ENCODE measurements at regions not wholly inside any gene's neighbourhood (a gene's known extent, or its start where the extent isn't known, plus 50 kb on each side); places are given as distances from the start of the nearest gene placed in this dataset.

GRCh38 chr12:115155665-115156645 is 472.0 kb upstream of the TBX3 start:
- Histone ChIP-seq H3K27ac (ENCODE audit: low read depth, low read length) (no peak overlapping the region), H3K4me1 (ENCODE audit: control insufficient read depth in 5 of 5, insufficient read depth in 5 of 5, low read length in 5 of 5) (no peaks in the 10 kb centered on the region), H3K36me3 (ENCODE audit: control insufficient read depth in 5 of 5, insufficient read depth in 5 of 5, low read length in 5 of 5) (no peaks in the 10 kb centered on the region), H3K4me3 (ENCODE audit: low read depth in 1 of 5, low read length in 5 of 5) (no peak overlapping the region), H3K9ac (ENCODE audit: low read length in 5 of 5) (no peak overlapping the region), H3K27me3 (ENCODE audit: control insufficient read depth in 5 of 5, insufficient read depth in 4 of 5, low read length in 5 of 5) (no peaks in the 10 kb centered on the region), H3K9me3 (ENCODE audit: control insufficient read depth in 5 of 5, low read length in 5 of 5) (no peaks in the 10 kb centered on the region)

DNA sequence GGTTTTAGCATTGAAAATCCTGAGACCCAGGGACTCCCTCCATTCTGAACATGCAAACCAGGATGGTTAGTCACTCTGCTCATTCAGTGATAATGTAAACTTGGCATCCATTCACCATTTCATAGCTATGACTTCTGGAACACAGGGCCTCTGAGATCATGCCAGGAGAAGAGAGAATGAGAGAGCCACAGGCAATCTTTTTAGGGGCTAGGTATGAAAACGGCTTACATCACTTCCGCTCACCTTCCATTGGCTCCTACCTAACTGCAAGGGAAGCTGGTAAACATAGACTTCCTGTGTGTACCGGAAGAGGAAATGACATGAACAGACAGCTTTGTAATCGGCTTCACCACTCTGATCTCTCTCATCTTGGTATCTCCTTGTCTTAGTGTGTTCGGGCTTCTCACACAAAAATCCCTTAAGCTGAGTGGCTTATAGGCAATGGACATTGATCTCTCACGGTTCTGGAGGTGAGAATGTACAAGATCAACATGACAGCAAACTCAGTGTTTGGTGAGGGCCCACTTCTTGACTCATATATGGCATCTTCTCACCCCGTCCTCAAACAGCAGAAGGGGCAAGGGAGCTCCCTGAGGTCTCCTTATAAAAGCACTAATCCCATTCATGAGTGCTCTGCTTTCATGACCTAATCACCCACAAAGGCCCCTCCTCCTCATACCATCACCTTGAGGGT is 465.9 kb upstream of the TBX3 start:
- Histone ChIP-seq H3K27me3 (ENCODE audit: control insufficient read depth in 5 of 5, insufficient read depth in 4 of 5, low read length in 5 of 5) (no peaks in the 10 kb centered on the region), H3K9ac (ENCODE audit: low read length in 5 of 5) (no peak overlapping the region), H3K4me3 (ENCODE audit: low read depth in 1 of 5, low read length in 5 of 5) (no peak overlapping the region), H3K9me3 (ENCODE audit: control insufficient read depth in 5 of 5, low read length in 5 of 5) (no peaks in the 10 kb centered on the region), H3K36me3 (ENCODE audit: control insufficient read depth in 5 of 5, insufficient read depth in 5 of 5, low read length in 5 of 5) (no peaks in the 10 kb centered on the region), H3K4me1 (ENCODE audit: control insufficient read depth in 5 of 5, insufficient read depth in 5 of 5, low read length in 5 of 5) (no peaks in the 10 kb centered on the region), H3K27ac (ENCODE audit: low read depth, low read length) (no peak overlapping the region)

DNA sequence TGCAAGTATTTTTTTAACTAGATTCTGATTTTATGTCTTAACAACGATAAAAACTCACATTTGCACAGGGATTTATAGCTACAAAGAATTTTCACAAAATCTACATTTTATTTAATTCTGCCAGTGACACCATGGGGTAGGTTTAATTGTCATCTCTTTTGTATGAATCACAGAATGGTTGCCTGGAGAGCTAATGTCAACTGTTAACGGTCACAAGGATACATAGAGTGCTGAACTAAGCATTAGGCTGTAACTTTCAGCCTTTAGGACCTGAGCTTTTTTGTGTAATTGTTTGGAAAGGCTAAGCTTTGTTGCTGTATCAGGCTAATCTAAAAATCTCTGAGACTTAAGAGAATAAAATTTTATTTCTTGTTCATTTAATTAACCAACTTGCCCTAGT is 465.3 kb upstream of the TBX3 start:
- Histone ChIP-seq H3K4me1 (ENCODE audit: control insufficient read depth in 5 of 5, insufficient read depth in 5 of 5, low read length in 5 of 5) (no peaks in the 10 kb centered on the region), H3K36me3 (ENCODE audit: control insufficient read depth in 5 of 5, insufficient read depth in 5 of 5, low read length in 5 of 5) (no peaks in the 10 kb centered on the region), H3K27me3 (ENCODE audit: control insufficient read depth in 5 of 5, insufficient read depth in 4 of 5, low read length in 5 of 5) (no peaks in the 10 kb centered on the region), H3K9ac (ENCODE audit: low read length in 5 of 5) (no peak overlapping the region), H3K9me3 (ENCODE audit: control insufficient read depth in 5 of 5, low read length in 5 of 5) (no peaks in the 10 kb centered on the region), H3K27ac (ENCODE audit: low read depth, low read length) (no peak overlapping the region), H3K4me3 (ENCODE audit: low read depth in 1 of 5, low read length in 5 of 5) (no peak overlapping the region)

GRCh38 chr12:115147916-115148315 is 463.9 kb upstream of the TBX3 start:
- Histone ChIP-seq H3K9me3 (ENCODE audit: control insufficient read depth in 5 of 5, low read length in 5 of 5) (peaks cover 0 to 2% (median 0%) of the 10 kb centered on the region in 5 donors), H3K4me3 (ENCODE audit: low read depth in 1 of 5, low read length in 5 of 5) (no peak overlapping the region), H3K4me1 (ENCODE audit: control insufficient read depth in 5 of 5, insufficient read depth in 5 of 5, low read length in 5 of 5) (no peaks in the 10 kb centered on the region), H3K27ac (ENCODE audit: low read depth, low read length) (no peak overlapping the region), H3K27me3 (ENCODE audit: control insufficient read depth in 5 of 5, insufficient read depth in 4 of 5, low read length in 5 of 5) (no peaks in the 10 kb centered on the region), H3K36me3 (ENCODE audit: control insufficient read depth in 5 of 5, insufficient read depth in 5 of 5, low read length in 5 of 5) (no peaks in the 10 kb centered on the region), H3K9ac (ENCODE audit: low read length in 5 of 5) (no peak overlapping the region)

- Histone ChIP-seq H3K4me1 (ENCODE audit: control insufficient read depth in 5 of 5, insufficient read depth in 5 of 5, low read length in 5 of 5) (no peaks in the 10 kb centered on the region), H3K4me3 (ENCODE audit: low read depth in 1 of 5, low read length in 5 of 5) (no peak overlapping the region), H3K27ac (ENCODE audit: low read depth, low read length) (no peak overlapping the region), H3K27me3 (ENCODE audit: control insufficient read depth in 5 of 5, insufficient read depth in 4 of 5, low read length in 5 of 5) (no peaks in the 10 kb centered on the region), H3K36me3 (ENCODE audit: control insufficient read depth in 5 of 5, insufficient read depth in 5 of 5, low read length in 5 of 5) (no peaks in the 10 kb centered on the region), H3K9me3 (ENCODE audit: control insufficient read depth in 5 of 5, low read length in 5 of 5) (peaks cover 0 to 2% (median 0%) of the 10 kb centered on the region in 5 donors), H3K9ac (ENCODE audit: low read length in 5 of 5) (no peak overlapping the region)
Measured at GRCh38 chr12:115146453-115146852, 462.5 kb upstream of the TBX3 start.

- Histone ChIP-seq H3K9me3 (ENCODE audit: control insufficient read depth in 5 of 5, low read length in 5 of 5) (peaks cover 0 to 2% (median 0%) of the 10 kb centered on the region in 5 donors), H3K9ac (ENCODE audit: low read length in 5 of 5) (no peak overlapping the region), H3K4me3 (ENCODE audit: low read depth in 1 of 5, low read length in 5 of 5) (no peak overlapping the region), H3K4me1 (ENCODE audit: control insufficient read depth in 5 of 5, insufficient read depth in 5 of 5, low read length in 5 of 5) (no peaks in the 10 kb centered on the region), H3K27me3 (ENCODE audit: control insufficient read depth in 5 of 5, insufficient read depth in 4 of 5, low read length in 5 of 5) (no peaks in the 10 kb centered on the region), H3K36me3 (ENCODE audit: control insufficient read depth in 5 of 5, insufficient read depth in 5 of 5, low read length in 5 of 5) (no peaks in the 10 kb centered on the region), H3K27ac (ENCODE audit: low read depth, low read length) (no peak overlapping the region)
Measured at GRCh38 chr12:115144425-115144824, 460.4 kb upstream of the TBX3 start.

DNA sequence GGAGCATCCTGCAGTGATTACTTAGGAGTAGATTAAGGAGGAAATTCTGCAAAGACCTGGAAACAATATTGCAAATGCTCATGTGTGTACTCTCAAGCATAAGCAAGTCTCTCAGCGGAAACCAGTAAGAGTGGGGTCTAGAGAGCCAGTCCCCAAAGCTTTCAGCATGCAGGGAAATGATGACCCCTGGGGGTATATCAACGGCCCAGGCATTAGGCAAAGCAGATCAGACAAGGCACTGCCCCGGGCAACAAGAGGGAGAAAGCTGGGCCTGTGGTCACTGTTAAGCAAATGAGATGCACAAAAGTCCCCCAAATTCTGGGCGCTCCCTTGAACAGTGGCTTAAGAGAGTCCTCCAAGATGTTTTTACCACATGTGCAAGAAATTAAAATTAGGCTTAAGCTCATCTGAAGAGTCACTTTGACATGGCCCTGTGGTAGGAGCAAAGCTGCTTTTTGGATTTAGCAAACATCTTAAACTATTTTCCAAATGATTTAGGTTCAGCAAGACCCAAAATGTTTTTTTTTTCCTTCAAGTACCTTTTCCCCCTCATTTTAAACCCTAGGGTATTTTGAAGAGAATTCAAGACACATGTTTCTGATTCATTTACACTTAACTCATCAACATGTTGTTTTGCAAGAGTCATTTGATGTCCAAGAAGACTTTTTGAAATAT is 457.1 kb upstream of the TBX3 start:
- peaks cover 0 to 10% (median under 1%) of the 10 kb centered on the region in 5 donors for H3K4me1 ChIP-seq (ENCODE audit: control insufficient read depth in 5 of 5, insufficient read depth in 5 of 5, low read length in 5 of 5)
- no peak overlapping the region for H3K4me3 ChIP-seq (ENCODE audit: low read depth in 1 of 5, low read length in 5 of 5)
- H3K36me3 ChIP-seq (ENCODE audit: control insufficient read depth in 5 of 5, insufficient read depth in 5 of 5, low read length in 5 of 5) = no peaks in the 10 kb centered on the region
- no peaks in the 10 kb centered on the region for H3K27me3 ChIP-seq (ENCODE audit: control insufficient read depth in 5 of 5, insufficient read depth in 4 of 5, low read length in 5 of 5)
- H3K9me3 ChIP-seq (ENCODE audit: control insufficient read depth in 5 of 5, low read length in 5 of 5) = peaks cover 0 to 2% (median 0%) of the 10 kb centered on the region in 5 donors
- no peak overlapping the region for H3K27ac ChIP-seq (ENCODE audit: low read depth, low read length)
- no peak overlapping the region for H3K9ac ChIP-seq (ENCODE audit: low read length in 5 of 5)

- Histone ChIP-seq H3K9me3 (ENCODE audit: control insufficient read depth in 5 of 5, low read length in 5 of 5) (peaks cover 0 to 2% (median 0%) of the 10 kb centered on the region in 5 donors), H3K27ac (ENCODE audit: low read depth, low read length) (no peak overlapping the region), H3K4me1 (ENCODE audit: control insufficient read depth in 5 of 5, insufficient read depth in 5 of 5, low read length in 5 of 5) (peaks cover 0 to 17% (median 6%) of the 10 kb centered on the region in 5 donors), H3K4me3 (ENCODE audit: low read depth in 1 of 5, low read length in 5 of 5) (no peak overlapping the region), H3K9ac (ENCODE audit: low read length in 5 of 5) (no peak overlapping the region), H3K36me3 (ENCODE audit: control insufficient read depth in 5 of 5, insufficient read depth in 5 of 5, low read length in 5 of 5) (no peaks in the 10 kb centered on the region), H3K27me3 (ENCODE audit: control insufficient read depth in 5 of 5, insufficient read depth in 4 of 5, low read length in 5 of 5) (no peaks in the 10 kb centered on the region)
Measured at GRCh38 chr12:115137812-115138521, 454.0 kb upstream of the TBX3 start.

DNA sequence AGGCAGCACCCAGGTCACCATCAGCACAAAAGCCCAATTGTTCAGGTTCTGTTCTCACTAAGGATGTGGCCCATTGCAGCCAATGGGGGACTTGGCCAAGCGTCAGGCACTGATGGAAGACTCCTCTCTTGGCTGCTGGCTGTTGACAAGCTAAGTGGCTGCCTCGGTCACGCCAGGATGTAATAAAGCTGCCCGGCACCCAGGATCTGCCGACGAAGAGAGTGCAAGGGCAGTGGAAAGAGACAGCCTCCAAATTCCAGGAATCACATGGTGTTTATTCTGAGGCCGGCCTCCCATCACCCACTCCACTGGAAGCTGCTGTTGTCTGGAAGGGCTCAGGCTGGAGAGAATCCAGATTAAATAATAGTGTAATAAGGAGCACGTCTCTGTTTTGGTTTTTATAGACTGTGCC is 451.8 kb upstream of the TBX3 start:
- H3K36me3 ChIP-seq (ENCODE audit: control insufficient read depth in 5 of 5, insufficient read depth in 5 of 5, low read length in 5 of 5) = no peaks in the 10 kb centered on the region
- peak overlapping the region in 2 of 5 donors; percentile 3 to 4 for H3K4me3 ChIP-seq (ENCODE audit: low read depth in 1 of 5, low read length in 5 of 5)
- H3K4me1 ChIP-seq (ENCODE audit: control insufficient read depth in 5 of 5, insufficient read depth in 5 of 5, low read length in 5 of 5) = peaks cover 0 to 17% (median 6%) of the 10 kb centered on the region in 5 donors
- H3K27ac ChIP-seq (ENCODE audit: low read depth, low read length) = no peak overlapping the region
- no peaks in the 10 kb centered on the region for H3K27me3 ChIP-seq (ENCODE audit: control insufficient read depth in 5 of 5, insufficient read depth in 4 of 5, low read length in 5 of 5)
- no peak overlapping the region for H3K9ac ChIP-seq (ENCODE audit: low read length in 5 of 5)
- H3K9me3 ChIP-seq (ENCODE audit: control insufficient read depth in 5 of 5, low read length in 5 of 5) = peaks cover 0 to 2% (median 0%) of the 10 kb centered on the region in 5 donors
